ENCODE measurements at regions not wholly inside any gene's neighbourhood (a gene's known extent, or its start where the extent isn't known, plus 50 kb on each side); places are given as distances from the start of the nearest gene placed in this dataset.

- Mint-ChIP-seq H3K4me1 (no peaks in the 10 kb centered on the region), H3K27ac (no peak overlapping the region), H3K4me3 (no peak overlapping the region), H3K9me3 (peaks cover 8% of the 10 kb centered on the region), H3K27me3 (no peaks in the 10 kb centered on the region), H3K36me3 (ENCODE audit: low read depth) (no peaks in the 10 kb centered on the region)
- ATAC-seq (replicated peaks) = no peak
Observed at GRCh38 chr3:22496641-22497040, 706.5 kb upstream of the UBE2E2 start.

DNA sequence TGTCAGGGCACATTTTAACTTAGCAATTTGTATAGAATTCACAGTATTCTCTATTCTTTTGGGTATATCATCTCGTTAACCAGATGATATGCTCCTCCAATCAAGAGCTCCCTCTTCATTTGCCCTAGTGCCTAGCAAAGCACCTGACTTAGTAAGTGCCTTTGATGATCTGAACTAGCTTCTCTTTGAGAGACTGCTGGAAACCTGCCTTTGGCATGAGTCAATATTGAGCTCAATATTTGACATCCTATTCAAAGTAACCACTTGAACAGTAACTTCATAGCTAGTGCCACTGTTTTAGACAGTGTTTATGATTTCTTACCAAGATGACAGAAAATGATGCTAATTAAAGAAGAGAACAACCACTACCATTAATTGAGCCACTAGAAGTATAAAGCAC is 696.3 kb upstream of the UBE2E2 start:
- Mint-ChIP-seq H3K36me3 (ENCODE audit: low read depth) (no peaks in the 10 kb centered on the region), H3K4me3 (no peak overlapping the region)

GRCh38 chr3:22507709-22508108 is 695.4 kb upstream of the UBE2E2 start:
- ATAC-seq (replicated peaks) = no peak
- Mint-ChIP-seq H3K36me3 (ENCODE audit: low read depth) (no peaks in the 10 kb centered on the region), H3K27me3 (no peaks in the 10 kb centered on the region), H3K27ac (no peak overlapping the region), H3K4me3 (no peak overlapping the region), H3K4me1 (no peaks in the 10 kb centered on the region), H3K9me3 (peaks cover 4% of the 10 kb centered on the region)

More for the DNA sequence above, 696.3 kb upstream of the UBE2E2 start:
- no peak for ATAC-seq (replicated peaks)
- Mint-ChIP-seq H3K4me1 (no peaks in the 10 kb centered on the region), H3K27ac (no peak overlapping the region), H3K27me3 (no peaks in the 10 kb centered on the region), H3K9me3 (peaks cover 4% of the 10 kb centered on the region)

- no peaks in the 10 kb centered on the region for H3K27me3 Mint-ChIP-seq
- H3K9me3 Mint-ChIP-seq = peaks cover 12% of the 10 kb centered on the region
- ATAC-seq (replicated peaks) = no peak
- H3K36me3 Mint-ChIP-seq (ENCODE audit: low read depth) = no peaks in the 10 kb centered on the region
- no peak overlapping the region for H3K4me3 Mint-ChIP-seq
- H3K4me1 Mint-ChIP-seq = no peaks in the 10 kb centered on the region
- H3K27ac Mint-ChIP-seq = no peak overlapping the region
Observed at GRCh38 chr3:22523925-22524324, 679.2 kb upstream of the UBE2E2 start.

GRCh38 chr3:22526266-22526837 is 676.8 kb upstream of the UBE2E2 start:
- Mint-ChIP-seq H3K36me3 (ENCODE audit: low read depth) (no peaks in the 10 kb centered on the region), H3K9me3 (peaks cover 6% of the 10 kb centered on the region), H3K4me1 (no peaks in the 10 kb centered on the region), H3K4me3 (no peak overlapping the region), H3K27ac (no peak overlapping the region), H3K27me3 (no peaks in the 10 kb centered on the region)
- ATAC-seq (replicated peaks) = no peak

DNA sequence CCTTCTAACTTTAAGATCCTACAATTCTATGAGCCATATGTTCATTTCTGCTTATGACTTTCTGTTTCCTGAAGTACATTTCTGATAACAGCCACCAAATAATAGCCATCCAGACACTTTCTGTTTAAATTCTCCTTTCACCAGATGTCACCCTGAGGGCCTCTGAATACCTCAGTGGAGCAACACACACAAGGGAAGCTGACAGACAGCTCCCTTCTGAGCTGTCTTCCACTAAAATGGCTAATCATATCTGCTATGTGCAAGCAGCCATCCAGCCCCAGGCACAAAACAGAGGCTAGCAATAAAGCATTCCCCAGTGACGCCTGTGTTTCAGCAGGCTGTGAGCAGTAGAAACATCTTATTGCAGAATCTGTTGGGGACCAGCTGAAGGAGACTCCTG is 666.6 kb upstream of the UBE2E2 start:
- H3K27ac Mint-ChIP-seq = no peak overlapping the region
- no peaks in the 10 kb centered on the region for H3K27me3 Mint-ChIP-seq
- H3K9me3 Mint-ChIP-seq = peaks cover 5% of the 10 kb centered on the region
- no peaks in the 10 kb centered on the region for H3K36me3 Mint-ChIP-seq (ENCODE audit: low read depth)
- no peaks in the 10 kb centered on the region for H3K4me1 Mint-ChIP-seq
- H3K4me3 Mint-ChIP-seq = no peak overlapping the region
- no peak for ATAC-seq (replicated peaks)

DNA sequence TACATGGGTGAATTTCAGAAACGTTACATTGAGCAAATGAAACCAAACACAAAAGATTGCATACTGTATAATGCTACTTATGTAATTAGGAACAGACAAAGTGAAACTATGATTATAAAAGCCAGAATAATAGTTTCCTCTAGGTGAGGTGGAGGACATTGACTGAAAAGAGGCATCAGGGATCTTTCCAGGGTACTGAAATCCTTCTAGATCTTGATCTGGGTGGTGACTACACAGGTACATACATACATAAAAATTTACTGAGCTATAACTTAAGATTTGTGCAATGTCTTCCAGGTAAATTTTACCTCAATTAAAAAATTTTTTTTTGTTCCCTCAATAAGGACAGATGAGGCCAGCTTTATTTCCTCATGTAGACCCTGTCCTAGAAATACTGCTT is 665.6 kb upstream of the UBE2E2 start:
- Mint-ChIP-seq H3K27me3 (no peaks in the 10 kb centered on the region), H3K27ac (no peak overlapping the region), H3K4me1 (no peaks in the 10 kb centered on the region), H3K4me3 (no peak overlapping the region), H3K9me3 (peaks cover 7% of the 10 kb centered on the region), H3K36me3 (ENCODE audit: low read depth) (no peaks in the 10 kb centered on the region)
- ATAC-seq (replicated peaks) = no peak

GRCh38 chr3:22542311-22542710 is 660.8 kb upstream of the UBE2E2 start:
- Mint-ChIP-seq H3K4me3 (no peak overlapping the region), H3K27ac (no peak overlapping the region), H3K9me3 (peaks cover 19% of the 10 kb centered on the region), H3K36me3 (ENCODE audit: low read depth) (no peaks in the 10 kb centered on the region), H3K27me3 (no peaks in the 10 kb centered on the region), H3K4me1 (no peaks in the 10 kb centered on the region)
- ATAC-seq (replicated peaks) = no peak

GRCh38 chr3:22555753-22556435 is 647.2 kb upstream of the UBE2E2 start:
- Mint-ChIP-seq H3K36me3 (ENCODE audit: low read depth) (no peaks in the 10 kb centered on the region), H3K9me3 (peaks cover 9% of the 10 kb centered on the region), H3K4me3 (no peak overlapping the region), H3K27ac (no peak overlapping the region), H3K27me3 (no peaks in the 10 kb centered on the region), H3K4me1 (no peaks in the 10 kb centered on the region)
- no peak for ATAC-seq (replicated peaks)

- H3K36me3 Mint-ChIP-seq (ENCODE audit: low read depth) = no peaks in the 10 kb centered on the region
- no peaks in the 10 kb centered on the region for H3K27me3 Mint-ChIP-seq
- H3K27ac Mint-ChIP-seq = no peak overlapping the region
- peaks cover 4% of the 10 kb centered on the region for H3K9me3 Mint-ChIP-seq
- no peaks in the 10 kb centered on the region for H3K4me1 Mint-ChIP-seq
- ATAC-seq (replicated peaks) = no peak
- H3K4me3 Mint-ChIP-seq = no peak overlapping the region
Observed at GRCh38 chr3:22565393-22565792, 637.7 kb upstream of the UBE2E2 start.

- Mint-ChIP-seq H3K4me3 (no peak overlapping the region), H3K9me3 (peaks cover 6% of the 10 kb centered on the region), H3K4me1 (no peaks in the 10 kb centered on the region), H3K27me3 (no peaks in the 10 kb centered on the region), H3K36me3 (ENCODE audit: low read depth) (no peaks in the 10 kb centered on the region), H3K27ac (no peak overlapping the region)
- ATAC-seq (replicated peaks) = no peak
Observed at GRCh38 chr3:22568285-22568684, 634.8 kb upstream of the UBE2E2 start.

DNA sequence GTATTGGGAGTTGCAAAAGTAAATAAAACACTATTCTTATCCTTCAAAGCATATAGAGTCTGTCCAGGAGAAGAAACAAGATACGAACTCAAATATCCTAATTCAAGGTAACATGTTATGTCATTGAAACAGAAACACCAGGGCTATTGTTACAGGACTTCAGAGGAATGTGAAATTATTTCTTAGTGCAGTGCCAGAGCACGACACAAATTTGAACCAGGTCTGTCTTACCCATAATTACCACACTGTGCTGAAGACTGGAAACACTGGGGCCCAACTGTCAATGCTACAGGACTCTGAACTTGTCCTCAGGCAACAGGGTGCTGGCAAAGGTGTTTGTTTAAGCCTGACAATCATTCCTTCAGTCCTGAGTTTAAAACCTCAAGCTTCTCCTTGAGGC is 633.6 kb upstream of the UBE2E2 start:
- Mint-ChIP-seq H3K36me3 (ENCODE audit: low read depth) (no peaks in the 10 kb centered on the region), H3K4me3 (no peak overlapping the region), H3K27ac (no peak overlapping the region), H3K4me1 (no peaks in the 10 kb centered on the region), H3K9me3 (peaks cover 3% of the 10 kb centered on the region), H3K27me3 (no peaks in the 10 kb centered on the region)
- ATAC-seq (replicated peaks) = no peak

- H3K36me3 Mint-ChIP-seq (ENCODE audit: low read depth) = no peaks in the 10 kb centered on the region
- ATAC-seq (replicated peaks) = no peak
- H3K27me3 Mint-ChIP-seq = no peaks in the 10 kb centered on the region
- H3K4me3 Mint-ChIP-seq = no peak overlapping the region
- H3K4me1 Mint-ChIP-seq = no peaks in the 10 kb centered on the region
- H3K27ac Mint-ChIP-seq = no peak overlapping the region
- peaks cover 14% of the 10 kb centered on the region for H3K9me3 Mint-ChIP-seq
Observed at GRCh38 chr3:22581007-22581406, 622.1 kb upstream of the UBE2E2 start.

GRCh38 chr3:22582266-22582665 is 620.9 kb upstream of the UBE2E2 start:
- Mint-ChIP-seq H3K4me1 (no peaks in the 10 kb centered on the region), H3K27ac (no peak overlapping the region), H3K4me3 (no peak overlapping the region), H3K27me3 (no peaks in the 10 kb centered on the region), H3K9me3 (peaks cover 14% of the 10 kb centered on the region), H3K36me3 (ENCODE audit: low read depth) (no peaks in the 10 kb centered on the region)
- no peak for ATAC-seq (replicated peaks)

- H3K4me3 Mint-ChIP-seq = no peak overlapping the region
- H3K27me3 Mint-ChIP-seq = no peaks in the 10 kb centered on the region
- H3K9me3 Mint-ChIP-seq = peaks cover 14% of the 10 kb centered on the region
- ATAC-seq (replicated peaks) = no peak
- H3K27ac Mint-ChIP-seq = no peak overlapping the region
- H3K4me1 Mint-ChIP-seq = no peaks in the 10 kb centered on the region
- H3K36me3 Mint-ChIP-seq (ENCODE audit: low read depth) = no peaks in the 10 kb centered on the region
Observed at GRCh38 chr3:22585504-22585903, 617.6 kb upstream of the UBE2E2 start.

GRCh38 chr3:22585911-22586310 is 617.2 kb upstream of the UBE2E2 start:
- no peaks in the 10 kb centered on the region for H3K36me3 Mint-ChIP-seq (ENCODE audit: low read depth)

More at GRCh38 chr3:22585911-22586310, 617.2 kb upstream of the UBE2E2 start:
- Mint-ChIP-seq H3K9me3 (peaks cover 10% of the 10 kb centered on the region), H3K27me3 (no peaks in the 10 kb centered on the region), H3K27ac (no peak overlapping the region), H3K4me3 (no peak overlapping the region), H3K4me1 (no peaks in the 10 kb centered on the region)
- ATAC-seq (replicated peaks) = no peak

Data from activated T-helper 17 cell treated with anti-CD3 and anti-CD28 coated beads, Interleukin-2, amount 50 U/mL, for 72 hours (primary cell).